ENCODE measurements at regions not wholly inside any gene's neighbourhood (a gene's known extent, or its start where the extent isn't known, plus 50 kb on each side); places are given as distances from the start of the nearest gene placed in this dataset.

DNA sequence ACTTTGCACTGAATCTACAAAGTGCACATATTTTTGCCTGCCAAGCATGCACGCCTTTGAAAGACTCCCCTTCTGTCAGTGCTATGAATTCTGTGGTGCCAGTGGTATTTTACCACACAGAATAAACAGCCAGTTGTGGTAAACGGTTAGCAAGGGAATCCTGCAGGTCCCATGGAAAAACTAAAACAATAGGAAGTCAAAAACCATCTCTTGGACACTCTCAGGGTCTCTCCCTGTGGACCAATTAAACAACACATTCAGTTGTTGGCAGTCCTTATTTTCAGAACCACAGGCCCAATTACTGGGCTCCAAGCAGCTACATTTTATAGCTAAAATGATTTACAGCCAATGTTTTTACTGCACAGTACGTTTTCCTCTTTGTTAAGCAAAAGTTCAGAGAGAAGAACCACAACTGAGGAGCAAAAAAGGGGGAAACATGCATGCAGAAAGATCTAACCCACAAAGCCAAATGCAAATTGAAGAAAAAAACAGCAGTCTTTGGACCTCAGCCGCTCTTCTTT, 116.9 kb downstream of the KCTD12 start:
- no peaks in the 10 kb centered on the region for H3K27me3 ChIP-seq (ENCODE audit: insufficient read depth, low read length)
- no peaks in the 10 kb centered on the region for H3K36me3 ChIP-seq (ENCODE audit: insufficient read depth, low read length)
- H3K9ac ChIP-seq (ENCODE audit: low read depth, low read length), result no peak overlapping the region

DNA sequence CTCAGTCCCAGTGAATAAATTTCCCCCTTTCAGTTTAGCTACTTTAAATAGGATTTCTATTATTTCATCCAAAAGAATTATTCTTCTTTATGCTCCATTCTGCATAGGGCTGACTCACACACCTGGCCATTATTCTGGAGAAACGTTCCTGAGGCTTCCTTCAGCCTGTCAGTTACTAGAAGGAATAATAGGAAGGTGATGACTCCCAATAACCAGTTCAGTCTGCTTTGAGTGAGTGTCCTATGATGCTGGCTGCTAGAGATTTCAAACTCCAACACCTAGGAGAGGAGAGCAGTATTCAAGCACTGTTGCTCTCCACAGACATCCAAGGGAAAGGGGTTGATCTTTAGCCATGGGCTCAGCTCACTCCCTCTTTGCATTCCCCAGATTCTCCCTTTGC, 117.8 kb downstream of the KCTD12 start:
- WGBS, result 100% methylated on average over 1 of the region's 1 CpG
- H3K27ac ChIP-seq (ENCODE audit: low read depth, low read length), result no peak overlapping the region
- no peaks in the 10 kb centered on the region for H3K9me3 ChIP-seq (ENCODE audit: insufficient read depth, low read depth, low read length)
- H3K4me3 ChIP-seq (ENCODE audit: low read length), result no peak overlapping the region
- H3K27me3 ChIP-seq (ENCODE audit: insufficient read depth, low read length), result no peaks in the 10 kb centered on the region
- H3K4me1 ChIP-seq (ENCODE audit: insufficient read depth, low read length), result no peaks in the 10 kb centered on the region
- no peaks in the 10 kb centered on the region for H3K36me3 ChIP-seq (ENCODE audit: insufficient read depth, low read length)
- H3K9ac ChIP-seq (ENCODE audit: low read depth, low read length), result no peak overlapping the region

More for the DNA sequence above, 116.9 kb downstream of the KCTD12 start:
- Histone ChIP-seq H3K27ac (ENCODE audit: low read depth, low read length) (no peak overlapping the region), H3K4me3 (ENCODE audit: low read length) (no peak overlapping the region), H3K9me3 (ENCODE audit: insufficient read depth, low read depth, low read length) (no peaks in the 10 kb centered on the region), H3K4me1 (ENCODE audit: insufficient read depth, low read length) (no peaks in the 10 kb centered on the region; the same call in 1 of the 2 replicates)
- 97% methylated on average over 4 of the region's 4 CpGs for WGBS

DNA sequence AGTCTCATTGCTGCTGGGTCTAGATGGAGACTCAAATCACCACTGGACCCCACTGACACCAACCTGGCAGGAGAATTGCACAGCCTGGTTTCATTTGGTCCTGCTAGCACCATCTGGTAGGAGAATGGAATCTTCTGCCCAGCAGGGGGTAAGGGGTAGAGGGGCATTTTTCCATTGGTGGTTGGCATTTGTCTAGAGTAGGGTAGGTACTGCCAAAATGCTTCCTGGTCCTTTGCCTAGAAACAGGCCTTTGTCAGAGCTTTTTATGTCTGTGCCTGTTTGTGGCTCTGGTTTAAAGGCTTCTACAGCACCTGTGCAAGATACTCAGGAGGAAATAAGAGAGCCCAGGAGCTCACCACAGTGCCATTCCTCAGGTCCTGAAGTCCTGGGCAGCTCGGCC, 121.3 kb downstream of the KCTD12 start:
- WGBS, result 90% methylated on average over 1 of the region's 1 CpG
- H3K27ac ChIP-seq (ENCODE audit: low read depth, low read length), result no peak overlapping the region
- no peaks in the 10 kb centered on the region for H3K36me3 ChIP-seq (ENCODE audit: insufficient read depth, low read length)
- no peaks in the 10 kb centered on the region for H3K4me1 ChIP-seq (ENCODE audit: insufficient read depth, low read length)
- H3K4me3 ChIP-seq (ENCODE audit: low read length), result no peak overlapping the region
- H3K27me3 ChIP-seq (ENCODE audit: insufficient read depth, low read length), result no peaks in the 10 kb centered on the region
- H3K9ac ChIP-seq (ENCODE audit: low read depth, low read length), result no peak overlapping the region
- H3K9me3 ChIP-seq (ENCODE audit: insufficient read depth, low read depth, low read length), result no peaks in the 10 kb centered on the region

DNA sequence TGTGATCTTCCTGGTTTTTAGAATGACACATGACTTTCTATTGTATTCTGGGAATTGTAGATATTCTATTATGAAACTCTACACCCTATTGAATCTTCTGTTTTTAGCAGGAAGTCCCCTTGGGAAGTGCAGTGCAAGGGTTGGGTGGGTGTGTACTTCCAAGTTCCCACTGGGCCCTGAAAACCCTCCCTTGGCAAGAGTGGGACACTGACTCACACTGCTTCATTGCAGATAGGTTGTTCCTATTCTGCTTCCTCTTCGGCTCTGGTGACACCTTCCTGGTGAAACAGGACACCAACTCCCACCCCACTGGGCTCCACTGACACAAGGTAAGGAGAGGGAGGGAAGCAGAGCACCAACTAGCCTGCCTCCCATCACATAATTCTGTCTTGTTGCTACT, 121.8 kb downstream of the KCTD12 start:
- H3K27me3 ChIP-seq (ENCODE audit: insufficient read depth, low read length), result no peaks in the 10 kb centered on the region
- H3K4me3 ChIP-seq (ENCODE audit: low read length), result no peak overlapping the region
- H3K27ac ChIP-seq (ENCODE audit: low read depth, low read length), result no peak overlapping the region
- no peaks in the 10 kb centered on the region for H3K9me3 ChIP-seq (ENCODE audit: insufficient read depth, low read depth, low read length)
- no peak overlapping the region for H3K9ac ChIP-seq (ENCODE audit: low read depth, low read length)
- 80% methylated on average over 1 of the region's 1 CpG for WGBS
- no peaks in the 10 kb centered on the region for H3K4me1 ChIP-seq (ENCODE audit: insufficient read depth, low read length)
- no peaks in the 10 kb centered on the region for H3K36me3 ChIP-seq (ENCODE audit: insufficient read depth, low read length)

DNA sequence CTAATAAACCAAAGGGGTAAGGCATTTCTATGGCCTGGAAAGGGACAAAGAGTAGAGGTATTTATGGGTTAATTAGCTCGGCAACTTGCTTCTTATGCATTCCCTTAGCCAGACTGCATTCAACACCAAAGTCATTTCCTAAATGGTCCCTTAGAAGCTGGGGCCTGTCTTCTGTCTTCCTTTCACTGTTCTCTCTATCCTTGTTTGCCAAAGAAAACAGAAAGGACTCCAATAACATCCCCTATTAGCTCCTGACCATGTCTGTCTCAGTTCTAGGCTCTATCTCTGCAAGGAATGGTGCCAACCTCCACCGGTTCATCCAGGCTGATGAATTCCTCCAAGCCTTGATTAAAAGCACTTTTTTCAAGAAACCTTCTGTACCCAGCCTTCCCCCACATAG, 123.5 kb downstream of the KCTD12 start:
- no peaks in the 10 kb centered on the region for H3K9me3 ChIP-seq (ENCODE audit: insufficient read depth, low read depth, low read length)
- 81% methylated on average over 2 of the region's 2 CpGs for WGBS
- no peak overlapping the region for H3K9ac ChIP-seq (ENCODE audit: low read depth, low read length)
- no peaks in the 10 kb centered on the region for H3K4me1 ChIP-seq (ENCODE audit: insufficient read depth, low read length)
- H3K36me3 ChIP-seq (ENCODE audit: insufficient read depth, low read length), result no peaks in the 10 kb centered on the region
- no peak overlapping the region for H3K27ac ChIP-seq (ENCODE audit: low read depth, low read length)
- no peak overlapping the region for H3K4me3 ChIP-seq (ENCODE audit: low read length)
- H3K27me3 ChIP-seq (ENCODE audit: insufficient read depth, low read length), result no peaks in the 10 kb centered on the region

DNA sequence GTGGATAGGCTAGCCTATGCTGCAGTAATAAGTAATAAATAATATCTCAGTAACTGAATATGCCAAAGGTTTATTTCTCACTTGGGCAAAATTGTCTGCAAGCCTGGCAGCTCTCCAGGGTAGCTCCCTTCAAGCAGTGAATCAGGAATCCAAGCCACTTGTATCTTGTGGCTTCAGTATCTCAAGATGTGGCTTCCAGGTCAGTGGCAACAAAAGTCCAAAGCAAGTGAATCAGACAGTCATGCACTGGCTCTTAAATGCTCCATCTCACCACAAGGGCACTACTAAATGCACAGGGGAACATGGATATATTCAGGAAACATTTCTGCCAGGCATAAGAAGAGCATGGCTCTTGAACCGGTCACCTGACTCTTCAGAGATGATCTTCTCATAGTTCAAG, 126.3 kb downstream of the KCTD12 start:
- Histone ChIP-seq H3K9me3 (ENCODE audit: insufficient read depth, low read depth, low read length) (no peaks in the 10 kb centered on the region), H3K4me3 (ENCODE audit: low read length) (no peak overlapping the region), H3K27ac (ENCODE audit: low read depth, low read length) (no peak overlapping the region), H3K27me3 (ENCODE audit: insufficient read depth, low read length) (no peaks in the 10 kb centered on the region), H3K36me3 (ENCODE audit: insufficient read depth, low read length) (no peaks in the 10 kb centered on the region), H3K9ac (ENCODE audit: low read depth, low read length) (no peak overlapping the region), H3K4me1 (ENCODE audit: insufficient read depth, low read length) (no peaks in the 10 kb centered on the region)
- 95% methylated on average over 1 of the region's 1 CpG for WGBS

DNA sequence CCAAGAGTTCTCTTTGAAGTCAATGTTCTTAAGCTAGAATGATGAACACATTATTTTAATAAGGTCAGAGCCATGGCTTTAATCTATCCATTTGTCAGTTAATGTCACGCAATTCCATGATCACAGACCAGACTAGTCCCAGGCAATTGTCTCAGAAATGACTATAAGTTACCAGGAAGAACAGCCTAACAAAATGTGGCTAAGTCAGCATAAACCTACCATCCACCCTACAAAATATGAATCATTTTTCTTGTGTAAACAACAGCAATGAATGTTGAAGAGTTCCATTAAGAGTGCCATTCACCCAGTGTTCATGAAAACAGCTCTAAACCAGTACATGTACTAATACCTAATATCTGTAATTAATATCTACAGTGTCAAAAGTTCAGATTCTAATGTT, 127.5 kb downstream of the KCTD12 start:
- H3K4me1 ChIP-seq (ENCODE audit: insufficient read depth, low read length), result no peaks in the 10 kb centered on the region
- H3K4me3 ChIP-seq (ENCODE audit: low read length), result no peak overlapping the region
- no peaks in the 10 kb centered on the region for H3K27me3 ChIP-seq (ENCODE audit: insufficient read depth, low read length)
- H3K9ac ChIP-seq (ENCODE audit: low read depth, low read length), result no peak overlapping the region
- H3K36me3 ChIP-seq (ENCODE audit: insufficient read depth, low read length), result no peaks in the 10 kb centered on the region
- no peak overlapping the region for H3K27ac ChIP-seq (ENCODE audit: low read depth, low read length)
- H3K9me3 ChIP-seq (ENCODE audit: insufficient read depth, low read depth, low read length), result no peaks in the 10 kb centered on the region
- 90% methylated on average over 1 of the region's 1 CpG for WGBS

DNA sequence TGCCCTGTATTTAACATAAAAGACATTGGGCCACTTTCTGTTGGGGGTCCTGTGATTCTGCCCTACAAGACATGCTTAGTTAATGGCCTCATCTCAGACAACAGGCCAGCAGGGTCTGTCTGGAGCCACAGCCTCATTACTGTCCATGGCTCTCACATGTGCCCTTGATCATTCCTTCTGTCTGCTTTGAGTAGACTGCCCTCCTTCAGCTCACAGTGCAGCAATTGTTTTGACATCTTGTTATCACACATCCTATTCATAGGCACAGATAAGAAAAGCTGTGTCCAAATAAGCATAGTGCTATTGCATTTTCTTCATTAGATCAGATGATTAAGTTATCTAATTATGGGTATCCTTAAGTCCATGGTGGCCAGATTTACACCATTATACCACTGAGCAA, 127.9 kb downstream of the KCTD12 start:
- Histone ChIP-seq H3K4me1 (ENCODE audit: insufficient read depth, low read length) (no peaks in the 10 kb centered on the region), H3K4me3 (ENCODE audit: low read length) (no peak overlapping the region), H3K27ac (ENCODE audit: low read depth, low read length) (no peak overlapping the region), H3K9me3 (ENCODE audit: insufficient read depth, low read depth, low read length) (no peaks in the 10 kb centered on the region), H3K27me3 (ENCODE audit: insufficient read depth, low read length) (no peaks in the 10 kb centered on the region), H3K9ac (ENCODE audit: low read depth, low read length) (no peak overlapping the region), H3K36me3 (ENCODE audit: insufficient read depth, low read length) (no peaks in the 10 kb centered on the region)

DNA sequence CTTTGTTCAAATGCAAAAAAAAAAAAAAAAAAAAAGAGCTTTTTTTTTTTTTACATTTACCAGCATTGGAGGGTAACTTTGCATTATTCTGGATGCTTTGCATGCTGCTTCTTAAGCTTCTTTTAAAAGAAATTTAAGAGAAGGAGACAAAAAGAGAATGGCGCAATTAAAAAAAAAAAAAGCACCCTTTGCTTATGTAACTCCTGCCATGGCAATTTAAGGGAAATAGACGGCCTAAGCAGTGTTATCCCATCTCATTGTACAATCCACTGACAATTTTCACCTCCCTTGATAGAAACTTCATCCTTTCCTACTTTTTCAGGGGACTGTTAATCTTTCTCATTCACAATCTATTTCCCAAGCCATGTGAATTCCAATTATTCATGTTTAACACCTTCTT, 129.8 kb downstream of the KCTD12 start:
- Histone ChIP-seq H3K9ac (ENCODE audit: low read depth, low read length) (no peak overlapping the region), H3K9me3 (ENCODE audit: insufficient read depth, low read depth, low read length) (no peaks in the 10 kb centered on the region), H3K36me3 (ENCODE audit: insufficient read depth, low read length) (no peaks in the 10 kb centered on the region), H3K27ac (ENCODE audit: low read depth, low read length) (no peak overlapping the region), H3K4me1 (ENCODE audit: insufficient read depth, low read length) (no peaks in the 10 kb centered on the region), H3K4me3 (ENCODE audit: low read length) (no peak overlapping the region), H3K27me3 (ENCODE audit: insufficient read depth, low read length) (no peaks in the 10 kb centered on the region)
- 87% methylated on average over 2 of the region's 2 CpGs for WGBS

DNA sequence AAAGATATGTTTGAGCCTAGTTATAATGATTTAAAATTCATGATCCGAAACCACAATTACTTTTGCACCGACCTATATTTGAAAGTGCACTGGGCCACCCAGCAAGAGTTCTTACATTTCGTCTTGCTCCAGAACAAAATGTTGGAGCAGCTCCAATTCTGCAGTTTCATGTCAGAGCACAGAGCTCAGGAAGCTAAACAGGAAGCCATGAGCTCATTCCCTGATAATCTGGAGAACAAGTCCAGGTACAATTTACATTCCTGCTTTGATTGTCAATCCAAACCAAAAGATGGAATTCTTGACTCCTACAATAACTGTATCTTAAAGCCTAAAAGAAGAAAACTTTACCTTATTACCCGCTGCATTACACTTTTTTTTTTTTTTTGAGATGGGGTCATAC, 131.8 kb downstream of the KCTD12 start:
- no peaks in the 10 kb centered on the region for H3K4me1 ChIP-seq (ENCODE audit: insufficient read depth, low read length)
- H3K27me3 ChIP-seq (ENCODE audit: insufficient read depth, low read length), result no peaks in the 10 kb centered on the region
- no peaks in the 10 kb centered on the region for H3K36me3 ChIP-seq (ENCODE audit: insufficient read depth, low read length)
- no peak overlapping the region for H3K4me3 ChIP-seq (ENCODE audit: low read length)
- WGBS, result 94% methylated on average over 4 of the region's 4 CpGs
- H3K9me3 ChIP-seq (ENCODE audit: insufficient read depth, low read depth, low read length), result no peaks in the 10 kb centered on the region
- H3K27ac ChIP-seq (ENCODE audit: low read depth, low read length), result no peak overlapping the region
- H3K9ac ChIP-seq (ENCODE audit: low read depth, low read length), result no peak overlapping the region

DNA sequence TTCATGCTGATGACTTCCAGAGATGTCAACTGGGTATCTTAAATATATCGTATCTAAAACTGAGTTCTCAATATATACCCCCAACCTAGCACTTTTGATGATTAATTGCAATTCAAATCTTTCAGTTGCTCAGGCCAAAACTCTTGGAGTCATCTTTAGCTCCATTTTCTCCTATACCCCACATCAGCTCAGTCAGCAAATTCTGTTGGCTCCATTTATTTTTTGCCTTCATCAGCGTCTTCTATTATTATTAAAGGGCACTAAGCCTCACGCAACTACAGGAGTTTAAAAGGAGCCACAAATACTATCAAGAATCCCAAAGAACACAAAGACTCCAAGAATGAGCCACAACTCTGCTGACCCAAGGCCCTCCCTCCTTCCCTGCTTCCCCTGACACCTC, 134.9 kb downstream of the KCTD12 start:
- H3K4me1 ChIP-seq (ENCODE audit: insufficient read depth, low read length), result no peaks in the 10 kb centered on the region
- H3K9me3 ChIP-seq (ENCODE audit: insufficient read depth, low read depth, low read length), result no peaks in the 10 kb centered on the region
- no peak overlapping the region for H3K4me3 ChIP-seq (ENCODE audit: low read length)
- no peaks in the 10 kb centered on the region for H3K36me3 ChIP-seq (ENCODE audit: insufficient read depth, low read length)
- 97% methylated on average over 3 of the region's 3 CpGs for WGBS
- H3K9ac ChIP-seq (ENCODE audit: low read depth, low read length), result no peak overlapping the region
- no peak overlapping the region for H3K27ac ChIP-seq (ENCODE audit: low read depth, low read length)
- H3K27me3 ChIP-seq (ENCODE audit: insufficient read depth, low read length), result no peaks in the 10 kb centered on the region

DNA sequence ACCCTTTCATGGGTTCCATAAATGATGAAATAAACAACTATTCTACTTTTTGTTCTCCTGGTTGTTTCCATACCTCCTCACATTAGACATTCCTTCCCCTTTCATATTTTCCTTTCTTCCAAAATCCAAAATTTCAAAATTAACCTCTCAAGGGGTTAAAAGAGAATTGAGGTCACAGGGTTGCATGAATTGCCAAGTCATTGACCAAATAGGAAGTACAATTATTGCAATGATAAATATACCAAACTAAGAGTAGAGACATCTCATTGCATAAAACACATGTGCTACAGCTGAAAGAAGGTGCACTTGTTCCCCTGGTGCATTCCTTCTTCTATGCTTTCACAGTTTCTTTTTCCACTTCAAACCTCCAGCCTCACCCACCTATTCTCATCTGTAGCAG, 136.1 kb downstream of the KCTD12 start:
- Histone ChIP-seq H3K9me3 (ENCODE audit: insufficient read depth, low read depth, low read length) (no peaks in the 10 kb centered on the region), H3K27me3 (ENCODE audit: insufficient read depth, low read length) (no peaks in the 10 kb centered on the region), H3K27ac (ENCODE audit: low read depth, low read length) (no peak overlapping the region), H3K9ac (ENCODE audit: low read depth, low read length) (no peak overlapping the region), H3K4me1 (ENCODE audit: insufficient read depth, low read length) (peaks cover 9% of the 10 kb centered on the region; the same call in 1 of the 2 replicates), H3K36me3 (ENCODE audit: insufficient read depth, low read length) (no peaks in the 10 kb centered on the region), H3K4me3 (ENCODE audit: low read length) (no peak overlapping the region)

Measured in HUES64 (cell line).